GM18507 (cell line): ENCODE measurements at regions not wholly inside any gene's neighbourhood (a gene's known extent, or its start where the extent isn't known, plus 50 kb on each side); places are given as distances from the start of the nearest gene placed in this dataset.
A peak's percentile ranks its signal among the peaks of the same experiment; 100 is the strongest.

Source experiments
- DNase-seq: peaks from one replicate; pipeline ENCODE4 v3.0.0; 2011; ENCODE audit warnings: low read depth; ENCODE audit not compliant: insufficient read length; ENCODE audit errors: extremely low spot score
- FAIRE-seq: peaks from 2 replicates; lab custom pipeline; 2011; peaks lifted over from hg19 to GRCh38; lab: Jason Lieb, UNC

DNA sequence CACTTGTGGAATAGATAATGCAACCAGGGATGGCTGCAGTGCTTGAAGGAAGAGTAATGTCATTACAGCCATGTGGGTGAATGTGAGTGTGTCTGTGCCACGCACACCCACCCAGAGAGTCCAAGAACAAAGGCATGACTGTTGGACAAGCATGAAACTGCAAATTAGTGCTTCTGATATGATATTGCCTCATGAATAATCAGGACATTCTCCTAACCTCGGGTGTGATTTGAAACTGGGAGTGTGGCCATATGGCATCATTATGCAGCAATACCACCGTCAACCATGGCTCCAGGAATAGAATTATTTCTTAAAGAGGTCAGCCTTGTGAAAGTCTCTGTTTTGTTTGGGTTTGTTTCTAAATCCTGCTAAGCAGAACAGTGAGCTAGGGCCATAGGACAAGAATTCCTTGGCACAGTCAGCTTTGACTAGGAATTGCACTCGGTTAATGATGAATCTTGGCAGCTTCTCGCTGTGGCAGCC, 678.0 kb upstream of the RAB6C start:
- DNase-seq = no peak
- no peak for FAIRE-seq

DNA sequence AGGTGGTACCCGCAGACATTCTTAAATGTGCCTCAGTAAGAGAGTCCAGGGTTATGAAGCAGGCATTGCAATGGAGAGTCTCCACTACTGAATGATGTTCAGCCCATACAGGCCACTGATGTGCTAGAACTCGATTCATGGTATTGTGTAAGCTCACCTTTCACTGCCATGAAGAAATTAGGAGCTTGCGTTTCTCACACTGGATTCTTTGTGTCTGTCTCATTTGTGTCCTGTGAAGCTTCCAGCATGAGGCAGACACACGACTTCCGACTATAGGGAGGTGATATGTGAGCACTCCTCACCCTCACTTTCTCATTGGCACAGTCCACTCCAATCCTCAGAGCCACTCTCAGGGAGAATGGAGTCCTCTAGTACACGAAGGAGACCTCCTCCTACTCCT, 677.4 kb upstream of the RAB6C start:
- FAIRE-seq = no peak
- DNase-seq = no peak

DNA sequence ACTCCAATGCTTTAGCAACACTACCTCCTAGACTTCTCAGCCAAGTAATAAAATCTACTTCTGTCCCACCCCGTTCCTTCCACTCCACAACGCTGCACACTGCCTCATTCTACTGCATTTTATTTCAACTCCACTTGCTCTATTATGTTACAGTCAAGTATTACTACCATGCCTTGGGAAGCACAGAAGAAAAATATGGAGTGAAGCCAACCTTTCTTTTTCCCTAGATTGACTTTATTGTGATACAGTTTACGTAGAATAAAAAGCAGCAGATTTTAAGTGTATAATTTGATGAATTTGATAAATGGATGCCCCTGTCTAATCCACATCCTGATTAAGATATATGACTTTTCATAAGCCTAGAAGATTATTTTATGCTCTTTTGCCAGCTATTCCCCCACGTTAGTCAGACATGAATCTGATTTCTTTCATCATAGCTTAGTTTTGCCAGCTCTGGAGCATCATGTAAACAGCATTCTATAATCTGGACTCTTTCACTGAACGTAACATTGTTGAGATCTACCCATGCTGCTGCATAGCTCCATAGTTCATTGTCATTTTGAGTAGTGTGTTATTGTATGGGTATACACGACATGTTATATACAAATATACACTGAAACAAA, 676.8 kb upstream of the RAB6C start:
- FAIRE-seq (no peak), DNase-seq (no peak)

DNA sequence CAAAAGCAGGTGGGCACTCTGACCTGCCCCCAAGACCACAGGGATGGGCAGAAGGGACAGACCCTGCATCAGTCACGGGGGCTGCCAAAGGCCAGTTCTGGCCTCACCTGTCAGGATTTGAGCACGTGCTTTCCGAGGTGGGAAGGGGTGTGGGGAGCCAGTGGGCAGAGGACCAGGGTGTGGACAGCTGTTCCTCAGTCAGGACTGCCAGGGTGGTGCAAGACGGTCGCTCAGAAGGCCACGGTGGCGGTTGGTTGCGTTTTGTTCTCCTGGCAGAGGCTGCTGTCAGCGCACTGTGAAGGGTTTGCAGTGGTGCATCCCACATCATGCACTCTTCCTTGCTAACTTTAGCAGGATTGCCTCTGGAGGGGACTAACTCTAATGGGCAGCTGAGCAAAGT, 665.3 kb upstream of the RAB6C start:
- FAIRE-seq = no peak

DNA sequence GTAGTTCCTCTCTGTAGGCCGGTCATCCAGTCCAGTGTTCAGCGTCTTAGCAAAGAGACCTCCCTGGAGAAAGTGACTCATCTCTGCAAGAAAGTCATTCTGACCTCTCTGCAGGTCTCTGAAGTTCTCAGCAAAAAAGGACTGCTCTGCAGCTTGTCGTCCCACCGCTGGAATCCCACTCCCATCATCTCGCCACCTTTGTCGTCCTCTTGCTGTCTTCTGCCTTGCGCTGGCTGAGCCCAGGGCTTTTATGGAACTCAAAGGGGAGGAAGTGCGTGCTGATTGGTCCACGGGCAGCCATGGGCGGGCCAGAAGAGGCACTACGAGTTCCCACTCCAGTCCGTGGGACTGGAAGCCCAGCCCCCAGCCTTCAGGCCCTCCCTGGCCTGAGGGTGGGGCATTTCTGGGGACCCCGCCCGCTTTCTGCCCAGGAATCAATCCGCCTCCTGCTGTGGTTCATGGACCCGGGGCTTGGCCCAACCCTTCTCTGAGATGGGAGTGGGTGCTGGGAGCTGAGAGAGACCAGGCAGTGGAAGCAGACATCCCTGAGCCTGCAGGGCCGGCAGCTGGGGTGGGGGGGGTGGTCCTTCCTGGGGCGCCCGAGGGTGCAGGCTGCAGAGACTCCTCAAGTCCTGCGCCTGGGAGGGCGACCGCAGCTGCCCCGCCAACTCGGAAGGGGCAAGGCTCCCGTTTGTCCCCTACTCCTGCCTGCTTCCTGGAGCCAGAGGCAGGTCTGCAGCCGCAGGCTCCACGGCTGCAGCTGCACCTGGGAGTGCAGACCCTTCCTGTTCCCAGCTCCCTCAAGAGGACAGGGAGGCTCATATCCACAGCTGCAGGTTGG, 660.7 kb upstream of the RAB6C start:
- DNase-seq (no peak), FAIRE-seq (no peak)

More for the DNA sequence above, 665.3 kb upstream of the RAB6C start:
- no peak for DNase-seq

DNA sequence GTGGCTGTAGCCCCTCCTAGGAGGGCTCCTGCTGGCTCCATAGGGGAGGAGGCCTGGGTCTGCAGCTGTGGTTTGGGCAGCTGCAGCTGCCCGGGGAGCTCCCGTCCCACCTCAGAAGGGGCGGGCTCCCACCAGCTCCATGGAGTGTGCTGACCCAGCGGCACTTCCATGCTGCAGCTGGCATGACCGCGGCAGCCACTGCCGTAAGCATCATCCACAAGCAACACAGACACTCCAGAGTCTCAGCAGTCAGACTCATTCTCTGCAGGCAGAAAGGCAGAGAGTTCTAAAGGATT, 660.1 kb upstream of the RAB6C start:
- no peak for FAIRE-seq
- DNase-seq = no peak

DNA sequence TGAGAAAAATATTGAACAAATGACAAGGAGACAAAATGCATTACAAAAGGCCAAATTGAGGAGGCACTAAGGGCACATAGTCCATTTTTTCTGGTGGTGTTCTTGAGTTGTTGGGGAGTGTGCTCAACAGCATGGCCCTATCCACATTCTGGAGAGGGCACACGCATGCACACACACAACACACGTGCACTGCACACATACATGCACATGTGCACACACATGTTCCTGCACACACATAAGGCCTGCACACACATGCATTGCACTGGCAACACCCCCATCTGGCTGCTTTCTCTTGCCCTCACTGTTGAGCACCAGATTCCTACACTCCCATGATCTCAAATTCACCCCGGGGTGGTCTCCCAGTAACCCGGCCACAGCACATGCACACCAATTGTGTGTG, 659.2 kb upstream of the RAB6C start:
- no peak for DNase-seq
- FAIRE-seq = no peak

DNA sequence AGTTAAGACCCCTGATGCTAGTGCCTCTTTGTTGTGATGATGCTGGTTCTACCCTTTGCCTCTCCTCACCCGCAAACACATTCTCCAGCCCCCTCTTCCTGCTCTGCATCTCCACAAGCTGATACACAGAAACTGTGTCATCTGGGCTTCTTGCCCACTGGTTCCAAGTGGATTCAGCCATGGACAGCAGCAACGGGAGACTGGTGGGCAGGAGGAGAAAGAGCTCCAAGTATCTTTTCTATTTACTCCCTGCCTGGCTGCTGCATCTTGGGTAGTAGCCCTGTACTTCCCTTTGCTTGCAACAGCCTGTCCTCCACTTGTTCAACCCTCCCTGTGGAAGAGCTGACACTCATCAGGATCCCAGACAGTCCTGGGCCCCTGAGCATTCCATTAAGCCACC, 655.1 kb upstream of the RAB6C start:
- DNase-seq (no peak), FAIRE-seq (no peak)

DNA sequence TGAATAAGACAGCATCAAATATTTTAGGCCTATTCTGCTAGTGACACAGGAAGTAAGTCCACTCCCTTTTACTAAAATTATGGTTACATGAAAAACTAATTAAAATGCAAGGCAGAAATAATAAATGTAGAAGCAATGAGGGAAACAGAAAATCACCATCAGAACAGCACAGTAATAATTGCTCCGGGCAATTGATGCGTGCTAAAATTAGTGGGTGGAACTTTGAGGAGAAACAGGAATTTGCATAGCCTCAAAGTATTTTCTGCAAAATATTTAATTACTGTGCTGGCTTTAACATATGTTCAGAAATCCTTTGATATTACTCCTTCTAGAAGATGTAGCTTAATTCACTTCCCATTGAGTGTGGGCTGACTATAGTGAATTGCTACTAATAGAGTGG, 654.3 kb upstream of the RAB6C start:
- FAIRE-seq (no peak), DNase-seq (no peak)

DNA sequence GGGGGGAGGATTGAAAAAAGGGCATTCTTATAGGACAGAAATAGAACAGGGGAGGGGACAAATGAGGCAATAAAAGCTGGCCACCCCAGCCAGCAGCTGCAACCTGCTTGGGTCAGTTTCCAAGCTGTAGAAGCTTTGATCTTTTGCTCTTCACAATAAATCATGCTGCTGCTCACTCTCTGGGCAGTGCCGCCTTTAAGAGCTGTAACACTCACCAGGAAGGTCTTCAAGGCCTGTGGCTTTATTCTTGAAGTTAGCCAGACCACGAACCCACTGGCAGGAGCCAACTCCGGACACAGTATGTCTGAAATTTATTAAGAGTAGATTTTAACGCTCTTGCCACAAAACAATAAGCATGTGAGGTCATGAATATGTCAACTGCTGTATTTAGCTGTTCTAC, 649.9 kb upstream of the RAB6C start:
- DNase-seq (no peak), FAIRE-seq (no peak)

DNA sequence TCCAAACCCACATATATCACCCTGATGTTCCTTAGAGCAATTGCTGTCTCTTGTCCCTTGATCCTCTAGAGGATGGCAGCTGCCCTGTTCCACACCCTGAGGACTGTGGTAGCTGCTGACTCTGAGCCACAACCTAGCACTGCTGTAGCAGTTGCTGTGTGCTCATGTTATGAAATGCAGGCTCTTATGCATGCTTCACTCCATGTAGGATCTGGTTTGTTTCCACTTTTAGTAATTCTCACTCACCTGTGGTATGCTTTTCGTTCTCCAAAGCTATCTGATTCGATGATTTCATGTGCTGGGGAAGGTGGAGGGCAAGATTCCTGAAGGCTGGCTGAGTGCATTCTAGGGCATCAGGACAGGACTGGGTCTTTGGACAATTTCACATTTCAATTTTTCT, 649.0 kb upstream of the RAB6C start:
- DNase-seq (no peak), FAIRE-seq (no peak)

DNA sequence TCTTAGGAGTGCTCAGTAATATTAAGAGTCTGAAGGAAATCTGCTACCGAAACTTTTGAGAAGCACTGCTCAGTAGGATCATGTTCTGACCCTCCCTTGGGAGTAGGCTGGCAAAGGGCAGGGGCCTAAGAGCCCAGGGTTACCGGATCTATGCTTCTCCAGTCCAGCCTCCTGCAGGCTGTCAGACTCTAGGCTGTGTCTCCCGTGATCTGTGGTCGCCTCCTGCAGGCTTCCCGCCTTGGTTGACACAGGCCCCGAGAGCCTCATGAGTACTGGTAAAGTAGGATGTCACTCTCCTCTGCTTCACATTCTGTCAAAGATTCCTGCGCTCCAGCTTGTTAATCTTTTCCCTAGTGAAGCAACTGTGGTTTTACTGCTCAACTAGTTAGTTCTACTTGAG, 647.8 kb upstream of the RAB6C start:
- DNase-seq = no peak
- FAIRE-seq = no peak

DNA sequence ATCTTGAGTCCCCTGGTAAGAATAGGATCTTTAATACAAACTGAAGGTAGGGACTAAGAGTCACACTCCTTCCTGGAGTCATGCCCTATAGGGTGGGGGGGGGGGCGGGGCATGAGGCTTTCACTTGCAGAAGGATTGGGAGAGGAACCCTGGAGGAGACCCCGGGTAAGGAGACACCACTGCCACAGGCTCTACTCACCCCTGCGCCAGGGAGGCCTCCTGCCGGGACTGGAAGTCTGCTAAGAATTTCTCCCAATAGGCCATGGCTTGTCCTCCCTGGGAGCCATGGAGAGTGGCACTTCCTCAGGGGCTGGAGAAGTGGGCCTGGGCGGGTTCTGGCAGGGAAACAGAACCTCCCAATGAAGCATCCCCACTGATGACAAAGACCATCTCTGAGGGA, 645.3 kb upstream of the RAB6C start:
- DNase-seq (no peak), FAIRE-seq (no peak)

DNA sequence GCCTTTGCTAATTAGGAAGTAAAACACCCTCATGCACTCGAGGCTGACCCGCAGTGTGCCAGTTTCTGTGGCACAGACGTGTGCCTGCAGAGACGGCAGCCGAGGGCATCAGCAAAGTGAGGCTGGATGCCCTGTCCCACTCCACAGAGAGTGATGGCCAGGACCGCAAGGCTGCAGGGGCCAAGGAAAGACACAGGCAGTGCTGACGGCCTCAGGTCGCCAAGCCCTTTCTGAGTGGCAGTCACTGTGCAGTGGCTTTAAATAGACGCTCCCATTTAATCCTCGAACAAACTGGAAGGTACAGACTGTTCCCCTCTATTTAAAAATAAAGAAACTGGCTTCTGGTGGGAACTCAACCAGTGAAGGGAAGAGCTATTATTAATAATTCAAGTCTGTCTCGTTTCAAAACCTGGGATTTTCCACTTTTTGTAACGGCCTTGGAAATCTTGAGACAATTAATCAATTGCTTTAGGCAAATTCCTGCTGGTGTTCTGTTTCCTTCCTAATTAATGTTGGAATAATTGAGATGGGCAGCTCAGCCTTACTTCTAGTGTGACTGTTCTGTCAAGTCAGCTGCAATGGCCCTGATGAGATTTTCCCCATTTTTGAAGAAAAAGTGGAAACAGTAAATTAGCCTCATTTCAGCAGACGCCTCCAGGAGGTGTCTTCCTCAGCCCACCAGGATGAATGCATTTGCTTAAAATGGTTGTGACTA, 644.6 kb upstream of the RAB6C start:
- FAIRE-seq = no peak
- no peak for DNase-seq

DNA sequence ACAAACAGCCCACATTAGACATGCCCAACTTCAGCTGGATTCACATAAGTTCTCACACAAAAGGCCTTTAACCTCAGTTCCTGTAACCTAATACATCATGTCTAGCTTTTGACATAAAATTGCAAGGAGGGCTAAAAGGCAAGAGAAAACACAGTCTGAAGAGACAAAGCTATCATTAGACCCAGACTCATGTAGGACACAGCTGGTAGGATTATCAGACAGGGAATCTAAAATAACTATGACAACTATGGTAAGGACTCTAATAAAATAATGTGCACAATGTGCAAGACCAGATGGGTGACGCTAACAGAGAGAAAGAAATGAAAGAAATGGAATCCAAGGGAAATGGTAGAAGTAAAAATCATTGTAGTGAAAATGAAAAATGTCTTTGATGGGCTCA, 643.2 kb upstream of the RAB6C start:
- FAIRE-seq = no peak
- DNase-seq = no peak

DNA sequence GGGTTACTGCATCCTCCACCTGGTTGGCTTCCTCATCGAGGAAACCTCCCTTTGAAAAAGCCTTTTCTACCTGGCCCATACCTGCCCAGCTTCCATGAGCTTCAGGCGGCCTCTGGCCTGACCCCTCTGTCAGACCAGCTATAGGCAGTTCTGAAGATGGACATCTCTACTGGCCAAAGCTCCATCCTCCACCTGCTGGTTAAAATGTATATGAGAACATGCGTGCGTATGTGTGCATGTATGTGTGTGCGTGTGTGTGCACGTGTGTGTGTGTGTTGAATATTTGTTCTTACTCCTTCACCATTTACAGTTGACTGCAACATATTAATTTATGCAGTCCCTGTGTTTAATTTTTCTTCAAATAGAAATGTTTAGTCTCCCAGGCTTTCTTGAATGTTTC, 642.4 kb upstream of the RAB6C start:
- FAIRE-seq (no peak), DNase-seq (no peak)

DNA sequence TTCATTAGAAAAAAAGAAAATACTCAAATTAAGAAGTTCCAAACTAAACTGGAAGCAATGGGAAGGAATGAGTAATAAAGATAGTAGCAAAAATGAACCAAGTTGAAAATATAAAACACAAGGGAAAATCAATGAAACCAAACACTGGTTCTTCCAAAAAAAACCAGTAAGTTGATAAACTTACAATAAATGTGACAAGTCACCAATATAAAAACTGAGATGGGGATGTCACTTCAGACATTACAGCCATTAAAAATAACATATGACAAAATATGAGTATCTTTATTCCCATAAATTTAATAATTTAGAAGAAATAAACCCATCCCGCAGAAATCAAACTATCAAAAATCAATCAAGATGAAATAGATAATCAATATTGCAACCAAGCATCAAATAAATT, 633.9 kb upstream of the RAB6C start:
- no peak for DNase-seq
- FAIRE-seq = no peak

DNA sequence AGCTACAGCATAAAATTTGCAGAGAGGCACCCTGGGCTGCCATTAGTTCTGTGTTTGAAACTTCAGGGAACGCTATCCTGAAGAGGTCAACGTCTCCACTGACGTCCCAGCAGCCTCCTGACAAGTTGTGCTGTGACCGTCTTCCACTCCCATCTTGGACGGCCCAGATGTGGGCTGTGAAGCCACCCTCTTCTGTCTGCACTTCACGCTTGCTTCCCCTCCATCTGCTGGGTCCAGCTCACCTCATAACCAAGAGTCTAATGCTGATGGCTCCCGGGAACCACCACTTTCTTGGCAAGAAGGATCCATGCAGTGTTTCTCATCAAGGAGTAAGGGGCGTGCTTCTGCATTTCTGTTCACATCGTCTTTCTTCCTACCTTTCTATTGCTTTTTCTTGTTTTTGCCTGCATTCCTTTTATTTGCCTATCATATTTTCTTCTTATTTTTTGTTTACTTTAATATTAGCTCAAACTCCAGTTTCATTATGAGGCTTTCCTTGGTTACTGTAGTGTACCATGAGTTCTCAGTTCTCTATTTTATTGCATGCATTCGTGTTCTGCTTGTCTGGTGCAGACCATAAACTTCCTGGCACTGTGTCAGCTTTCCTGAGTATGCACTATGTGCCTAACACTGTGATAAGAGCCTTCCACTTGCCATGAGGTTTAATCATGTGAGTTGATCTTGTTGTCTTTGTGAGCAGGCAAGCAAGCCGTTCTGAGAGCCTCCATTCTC, 631.8 kb upstream of the RAB6C start:
- peak; percentile 42 for DNase-seq
- peak; percentile 98 for FAIRE-seq

DNA sequence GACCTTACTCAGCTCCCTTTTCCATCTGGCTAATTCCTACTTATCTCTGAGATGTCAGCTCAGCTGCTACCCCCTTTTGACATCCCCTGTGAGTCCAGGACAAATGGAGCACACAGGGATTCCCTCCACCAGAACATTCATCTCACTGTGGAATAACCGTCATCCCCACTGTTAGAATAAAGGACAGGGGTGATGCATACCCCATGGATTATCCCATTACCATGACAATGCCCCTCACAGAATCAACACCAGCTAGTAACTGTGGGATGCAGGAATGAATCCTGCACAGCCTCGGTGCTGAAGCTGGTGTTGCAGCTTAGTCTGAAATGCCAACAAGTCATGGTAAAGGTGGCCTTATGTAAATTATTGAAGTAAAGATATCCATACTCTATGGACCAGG, 624.8 kb upstream of the RAB6C start:
- no peak for FAIRE-seq
- no peak for DNase-seq

DNA sequence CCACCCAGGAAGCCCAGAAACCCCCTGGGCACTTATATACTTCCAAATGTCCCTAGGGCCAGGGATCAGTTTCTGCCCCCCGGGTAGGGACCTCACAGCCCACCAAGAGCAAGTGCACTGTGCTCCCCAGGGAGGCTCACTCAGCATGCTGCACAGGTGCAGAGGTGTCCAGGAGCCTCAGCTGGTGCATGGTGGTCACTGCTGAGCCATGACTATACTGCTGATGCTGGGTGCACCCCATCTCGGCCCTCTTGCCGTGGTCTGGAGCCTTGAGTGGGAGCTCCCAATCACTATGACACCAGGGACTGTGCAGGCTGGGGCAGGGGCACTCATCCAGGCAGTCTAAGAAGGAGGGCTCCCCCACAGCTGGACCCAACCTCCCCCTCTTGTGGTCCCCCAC, 617.8 kb upstream of the RAB6C start:
- no peak for DNase-seq
- FAIRE-seq = no peak
